ENCODE measurements at regions not wholly inside any gene's neighbourhood (a gene's known extent, or its start where the extent isn't known, plus 50 kb on each side); places are given as distances from the start of the nearest gene placed in this dataset.
A peak's percentile ranks its signal among the peaks of the same experiment; 100 is the strongest.
"Not testable (repeated sequence)": the region's sequence is repeated elsewhere in the genome, so short reads cannot be mapped to it uniquely, and the experiment has no call there.

GRCh38 chr15:31202953-31203352, 101.4 kb upstream of the TRPM1 start:
- no peaks in the 10 kb centered on the region for H3K4me1 ChIP-seq (ENCODE audit: low read depth)
- intact Hi-C loops (cut with DNase I, micrococcal nuclease): loop anchor here in 1 of 2 donors (10.0 kb wide), 1 partner anchor 282 kb away; no protein-coding TSS in a partner anchor
- DNase-seq (no peak), ATAC-seq (peak; percentile 40)
- H3K36me3 ChIP-seq (ENCODE audit: low read depth): no peaks in the 10 kb centered on the region
- H3K9me3 ChIP-seq: no peaks in the 10 kb centered on the region
- H3K4me3 ChIP-seq: no peak overlapping the region
- no peak for TF ChIP-seq CTCF (IDR thresholded peaks at IDR 0.05)

DNA sequence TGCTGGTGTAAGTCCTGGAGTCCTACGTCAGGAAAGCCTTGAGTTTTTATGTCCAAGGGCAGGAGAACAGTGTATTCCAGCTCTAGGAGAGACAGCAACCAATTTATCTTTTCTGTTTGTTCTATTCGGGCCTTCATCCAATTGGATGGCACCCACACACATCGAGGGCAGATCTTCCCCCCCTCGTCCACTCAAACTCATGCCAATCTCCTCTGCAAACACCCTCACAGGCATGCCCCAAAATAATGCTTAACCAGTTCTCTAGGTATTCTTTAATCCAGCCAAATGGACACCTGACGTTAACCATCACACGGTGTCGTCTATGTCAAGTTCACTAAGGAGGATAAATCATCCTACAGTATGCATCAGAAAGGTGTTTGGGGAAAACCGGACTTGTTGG, 102.5 kb upstream of the TRPM1 start:
- Histone ChIP-seq H3K4me3 (no peak overlapping the region), H3K9me3 (no peaks in the 10 kb centered on the region), H3K4me1 (ENCODE audit: low read depth) (no peaks in the 10 kb centered on the region), H3K36me3 (ENCODE audit: low read depth) (no peaks in the 10 kb centered on the region)
- ATAC-seq (no peak), DNase-seq (no peak)
- TF ChIP-seq CTCF (IDR thresholded peaks at IDR 0.05): no peak
- intact Hi-C loops (cut with DNase I, micrococcal nuclease): loop anchor here in 1 of 2 donors (10.0 kb wide), 1 partner anchor 281 kb away; no protein-coding TSS in a partner anchor

DNA sequence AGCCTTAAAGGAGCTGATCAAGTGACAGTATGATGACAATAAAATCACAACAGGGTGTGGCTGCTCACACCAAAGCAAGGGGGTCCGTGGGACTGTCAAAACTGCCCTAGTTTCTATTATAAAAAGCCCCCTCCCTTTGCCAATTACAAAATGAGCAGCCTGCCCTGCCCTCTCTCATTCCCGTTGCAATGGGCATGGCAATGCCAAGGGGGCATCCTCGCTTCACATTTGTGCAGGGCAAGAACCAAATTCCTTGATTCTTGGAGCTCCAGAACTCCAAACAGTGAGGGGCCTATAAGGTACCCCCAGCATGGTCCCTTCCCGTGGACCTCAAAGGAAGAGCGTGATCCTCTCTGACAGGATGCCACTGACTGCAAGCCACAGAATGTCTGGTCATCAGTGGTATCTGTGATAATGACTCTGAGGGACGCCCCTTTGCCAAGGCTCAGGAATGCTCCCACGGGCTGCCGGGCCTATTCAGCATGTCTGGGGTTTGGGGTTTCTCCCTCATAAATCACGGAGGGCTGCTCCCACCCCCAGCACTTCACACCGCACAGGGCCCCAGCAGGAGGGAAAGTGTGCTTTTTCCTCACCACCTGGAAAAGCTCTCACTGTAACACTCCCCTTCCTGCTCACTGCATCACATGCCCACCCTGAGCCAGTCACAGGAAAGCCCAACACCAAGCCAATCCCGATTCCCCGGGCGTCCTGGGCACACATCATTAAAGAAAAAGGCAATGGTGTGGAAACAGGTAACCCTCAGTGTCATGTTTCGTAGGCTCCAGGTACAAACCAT, 105.1 kb upstream of the TRPM1 start:
- DNase-seq (no peak), ATAC-seq (no peak)
- H3K9me3 ChIP-seq: no peaks in the 10 kb centered on the region
- no peak for TF ChIP-seq CTCF (IDR thresholded peaks at IDR 0.05)
- H3K4me3 ChIP-seq: no peak overlapping the region
- intact Hi-C loops (cut with DNase I, micrococcal nuclease): loop anchor here in 1 of 2 donors (10.0 kb wide), 1 partner anchor 278 kb away; no protein-coding TSS in a partner anchor
- no peaks in the 10 kb centered on the region for H3K36me3 ChIP-seq (ENCODE audit: low read depth)
- H3K4me1 ChIP-seq (ENCODE audit: low read depth): no peaks in the 10 kb centered on the region

DNA sequence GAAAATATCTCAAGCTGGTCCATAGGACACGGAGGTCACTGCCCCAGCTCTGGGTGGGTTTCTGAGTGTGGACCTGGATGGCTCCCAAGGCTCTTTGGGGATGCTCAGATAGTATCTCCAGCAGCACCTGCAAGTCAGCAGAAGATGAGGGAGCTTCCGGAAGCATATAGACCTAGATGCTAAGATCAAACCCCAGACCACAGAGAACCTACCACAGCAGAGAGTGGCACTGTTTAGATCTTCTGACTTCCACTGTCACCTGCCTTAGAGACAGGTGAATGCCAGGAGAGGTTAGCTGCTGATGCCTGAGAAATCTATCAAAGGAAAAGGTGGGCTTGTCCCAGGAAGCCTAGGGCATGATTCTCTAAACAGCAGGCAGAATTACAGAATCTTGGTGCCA, 105.7 kb upstream of the TRPM1 start:
- TF ChIP-seq CTCF (IDR thresholded peaks at IDR 0.05): no peak
- ATAC-seq (peak; percentile 44), DNase-seq (no peak)
- no peak overlapping the region for H3K4me3 ChIP-seq
- intact Hi-C loops (cut with DNase I, micrococcal nuclease): loop anchor here in 1 of 2 donors (10.0 kb wide), 1 partner anchor 278 kb away; no protein-coding TSS in a partner anchor
- no peaks in the 10 kb centered on the region for H3K36me3 ChIP-seq (ENCODE audit: low read depth)
- no peaks in the 10 kb centered on the region for H3K9me3 ChIP-seq
- H3K4me1 ChIP-seq (ENCODE audit: low read depth): no peaks in the 10 kb centered on the region

DNA sequence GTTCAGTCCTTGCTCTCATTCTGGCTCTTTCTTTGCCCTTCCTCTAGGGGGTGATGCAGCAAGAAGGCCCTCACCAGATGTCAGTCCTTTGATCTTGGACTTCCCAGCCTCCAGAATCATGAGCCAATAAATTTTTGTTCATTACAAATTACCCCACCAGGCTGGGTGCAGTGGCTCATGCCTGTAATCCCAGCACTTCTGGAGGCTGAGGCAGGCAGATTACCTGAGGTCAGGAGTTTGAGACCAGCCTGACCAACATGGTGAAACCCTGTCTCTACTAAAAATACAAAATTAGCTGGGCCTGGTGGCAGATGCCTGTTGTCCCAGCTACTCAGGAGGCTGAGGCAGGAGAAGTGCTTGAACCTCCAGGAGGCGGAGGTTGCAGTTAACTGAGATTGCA, 106.3 kb upstream of the TRPM1 start:
- not testable (repeated sequence) for H3K36me3 ChIP-seq (ENCODE audit: low read depth); ATAC-seq; H3K4me3 ChIP-seq; H3K9me3 ChIP-seq; DNase-seq; H3K4me1 ChIP-seq (ENCODE audit: low read depth)
- intact Hi-C loops (cut with DNase I, micrococcal nuclease): loop anchor here in 1 of 2 donors (10.0 kb wide), 1 partner anchor 277 kb away; no protein-coding TSS in a partner anchor

- ATAC-seq (peak; percentile 60), DNase-seq (no peak)
- no peaks in the 10 kb centered on the region for H3K36me3 ChIP-seq (ENCODE audit: low read depth)
- intact Hi-C loops (cut with DNase I, micrococcal nuclease): loop anchor here in 1 of 2 donors (10.0 kb wide), 1 partner anchor 276 kb away; no protein-coding TSS in a partner anchor
- no peak overlapping the region for H3K4me3 ChIP-seq
- no peaks in the 10 kb centered on the region for H3K4me1 ChIP-seq (ENCODE audit: low read depth)
- TF ChIP-seq CTCF (IDR thresholded peaks at IDR 0.05): no peak
- no peaks in the 10 kb centered on the region for H3K9me3 ChIP-seq
These were observed 107.3 kb upstream of the TRPM1 start for GRCh38 chr15:31208817-31209216.

All from mucosa of descending colon (tissue), 3 donors.